ENCODE measurements at regions not wholly inside any gene's neighbourhood (a gene's known extent, or its start where the extent isn't known, plus 50 kb on each side); places are given as distances from the start of the nearest gene placed in this dataset.

DNA sequence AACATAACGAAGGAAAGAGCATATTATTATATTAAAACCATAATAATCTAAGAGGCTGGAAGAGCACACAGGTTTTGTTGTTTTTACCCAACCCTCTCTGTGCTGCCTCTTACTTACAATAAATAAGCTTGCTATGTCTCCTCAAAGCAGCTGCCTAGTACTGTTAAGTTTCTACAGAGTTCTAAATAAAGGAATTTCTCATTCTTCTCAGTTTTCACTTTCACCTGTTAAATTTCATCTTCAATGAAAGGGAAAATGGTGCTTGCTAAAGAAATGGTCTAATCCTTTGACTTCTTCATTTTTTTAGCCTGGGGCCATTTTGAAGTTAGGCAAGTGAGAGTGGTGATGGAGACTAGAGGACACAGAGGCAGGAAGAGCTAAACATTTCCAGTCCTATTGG is 396.1 kb downstream of the MAN2A1 start:
- DNase-seq, result no peak

DNA sequence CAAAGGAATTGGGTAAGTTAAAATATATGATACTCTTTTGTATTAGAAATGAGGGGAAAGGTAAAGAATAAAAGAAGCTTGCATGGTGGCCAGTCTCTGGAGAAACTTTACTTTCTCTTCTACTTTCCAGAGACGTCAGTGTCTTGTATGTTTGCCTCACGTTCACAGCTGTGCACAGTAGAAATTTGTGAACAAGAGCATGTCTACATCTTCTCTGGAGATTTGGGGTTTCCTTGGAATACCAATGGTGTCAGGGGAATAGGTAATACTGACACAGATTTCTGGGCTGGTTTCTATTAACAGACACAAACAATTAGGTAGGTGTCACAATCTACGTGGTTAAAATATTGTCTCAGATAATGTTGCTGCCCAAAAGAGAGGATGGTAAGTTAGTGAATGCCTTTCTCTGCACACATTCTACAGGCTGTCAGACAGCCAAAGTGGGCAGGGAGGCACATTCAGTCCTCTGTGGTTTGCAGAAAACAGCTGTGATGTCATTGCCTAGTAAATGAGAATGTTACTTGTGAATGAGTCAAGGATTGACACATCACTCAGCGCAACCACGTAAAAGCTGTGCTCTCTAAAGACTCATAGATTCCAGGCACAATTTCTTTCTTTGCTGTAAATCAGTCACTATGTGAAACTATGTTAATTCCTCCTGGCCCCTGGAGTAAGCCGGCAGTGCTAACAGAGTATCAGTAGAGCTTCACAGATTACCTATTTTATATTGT is 397.1 kb downstream of the MAN2A1 start:
- DNase-seq, result no peak

DNA sequence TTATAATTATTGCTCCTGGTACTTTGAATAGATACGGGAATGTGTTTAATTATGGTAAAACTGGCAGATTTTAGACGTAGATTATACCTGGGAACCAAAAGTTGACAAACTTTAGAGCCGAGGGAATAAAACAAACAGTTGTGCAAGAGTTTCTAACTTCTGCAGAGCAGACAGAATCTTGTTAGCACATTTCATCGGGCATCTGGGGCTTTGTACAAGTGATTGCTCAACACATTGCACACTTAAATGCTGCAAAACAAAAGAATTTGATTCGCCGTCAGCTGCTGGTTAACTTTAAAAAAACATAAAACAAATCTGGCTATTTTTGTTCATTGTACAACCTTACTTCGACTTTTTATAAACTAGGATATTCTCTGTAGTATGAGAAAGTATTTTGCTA is 398.1 kb downstream of the MAN2A1 start:
- DNase-seq, result no peak

DNA sequence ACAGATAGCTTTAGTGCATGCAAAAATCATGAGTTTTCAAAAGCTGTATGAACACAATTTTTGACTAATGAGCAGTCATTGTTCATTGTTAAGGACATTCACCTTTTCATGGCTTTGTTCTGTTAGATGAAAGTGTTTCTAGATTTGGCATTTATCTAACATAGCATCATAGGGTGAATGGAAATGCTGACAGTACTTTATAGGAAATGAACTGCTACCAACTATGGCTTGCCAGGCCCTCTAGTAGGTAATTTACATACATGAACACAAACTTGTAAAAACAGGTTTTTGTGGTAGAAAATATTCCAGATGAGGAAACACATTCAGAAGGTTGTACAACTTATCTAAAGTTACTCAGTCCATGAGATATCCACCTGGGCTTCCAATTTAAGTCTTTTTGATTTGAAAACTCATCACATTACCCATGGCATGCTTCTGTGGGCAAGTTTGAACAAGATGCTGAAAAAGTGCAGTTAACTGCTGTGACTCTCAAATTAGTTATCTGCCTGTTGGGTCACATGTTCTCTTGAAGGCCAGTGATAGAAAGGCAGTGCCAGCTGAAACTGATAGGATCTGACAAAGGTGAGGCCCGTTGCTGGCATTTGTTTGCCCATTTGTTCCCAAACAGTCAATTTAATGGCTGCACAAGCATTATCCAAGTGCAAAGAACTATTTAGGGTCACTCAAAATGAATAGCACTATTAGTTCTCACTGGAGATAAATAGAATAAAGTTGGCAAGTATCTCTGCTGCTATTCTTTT is 399.1 kb downstream of the MAN2A1 start:
- no peak for DNase-seq

DNA sequence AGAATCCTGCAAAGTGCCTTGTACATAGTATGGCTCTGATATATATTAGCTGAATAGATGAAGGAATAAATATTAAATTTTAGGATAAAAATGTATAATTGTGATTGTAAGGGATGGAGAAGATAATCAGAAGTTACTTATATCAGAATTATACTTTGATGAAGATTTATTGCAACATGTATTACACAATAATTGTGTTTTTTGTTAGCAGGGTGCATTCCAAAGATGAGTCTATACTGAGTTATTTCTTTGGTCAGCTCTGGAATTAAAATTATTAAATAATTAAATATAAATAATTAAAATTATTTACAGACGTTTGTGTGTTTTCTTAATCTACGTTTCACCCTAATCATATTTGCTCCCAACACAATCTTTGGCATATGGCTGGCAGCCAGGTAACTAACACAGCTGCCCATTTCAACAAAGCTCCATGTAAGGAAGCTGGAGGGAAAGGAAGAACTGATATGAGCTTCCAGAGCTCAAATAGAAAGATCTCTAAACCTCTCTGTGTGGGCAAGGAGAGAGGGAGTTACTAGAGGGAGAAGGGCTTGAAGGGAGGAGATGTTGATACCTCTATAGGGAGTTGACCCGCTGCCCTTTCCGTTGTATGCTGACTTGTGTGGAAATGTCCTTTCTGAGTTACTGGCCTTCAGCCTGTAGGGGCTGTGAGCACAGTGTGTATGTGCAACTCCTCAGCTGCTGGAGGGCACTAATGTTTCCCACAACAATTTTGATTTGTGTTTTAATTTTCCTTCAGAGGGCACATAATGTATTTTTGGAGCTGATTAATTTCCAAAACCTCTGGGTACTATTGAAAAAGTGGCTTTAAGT is 403.4 kb downstream of the MAN2A1 start:
- no peak for DNase-seq

DNA sequence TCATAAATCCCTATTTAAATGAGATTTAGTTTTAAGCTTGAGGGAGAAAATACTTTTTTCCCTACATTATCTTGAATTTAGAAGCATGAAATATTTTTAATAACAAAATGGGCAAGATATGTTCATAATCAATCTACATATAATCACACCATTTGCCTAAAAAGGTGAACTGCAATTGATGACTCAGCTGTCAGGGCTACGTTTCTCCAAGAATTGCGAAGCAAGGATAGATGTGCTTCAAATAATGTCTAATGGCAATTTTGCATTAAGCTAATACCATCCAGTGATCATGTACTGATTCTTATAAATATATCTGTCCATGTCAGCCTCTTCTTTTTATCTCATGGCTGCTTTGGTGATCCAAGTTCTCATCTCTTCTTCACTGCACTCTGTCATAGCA is 404.4 kb downstream of the MAN2A1 start:
- no peak for DNase-seq

DNA sequence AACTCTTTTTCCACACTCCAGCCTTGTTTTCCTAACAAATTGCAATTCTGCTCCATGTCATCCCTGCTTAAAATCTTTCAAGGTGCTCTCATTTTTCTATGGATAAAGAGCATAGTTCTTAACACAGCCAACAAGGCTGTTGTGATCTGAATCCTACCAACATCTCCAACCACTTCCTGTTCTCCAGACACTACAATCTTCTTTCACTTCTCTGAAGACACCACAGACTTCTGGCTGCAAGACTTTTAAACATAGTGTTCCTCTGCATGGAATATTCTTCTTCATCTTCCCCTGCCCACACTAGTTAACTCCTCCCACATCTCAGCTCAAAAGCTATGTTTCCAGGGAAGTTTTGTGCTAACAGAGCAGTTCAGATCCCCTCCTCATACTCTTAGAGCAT is 404.8 kb downstream of the MAN2A1 start:
- DNase-seq, result no peak

DNA sequence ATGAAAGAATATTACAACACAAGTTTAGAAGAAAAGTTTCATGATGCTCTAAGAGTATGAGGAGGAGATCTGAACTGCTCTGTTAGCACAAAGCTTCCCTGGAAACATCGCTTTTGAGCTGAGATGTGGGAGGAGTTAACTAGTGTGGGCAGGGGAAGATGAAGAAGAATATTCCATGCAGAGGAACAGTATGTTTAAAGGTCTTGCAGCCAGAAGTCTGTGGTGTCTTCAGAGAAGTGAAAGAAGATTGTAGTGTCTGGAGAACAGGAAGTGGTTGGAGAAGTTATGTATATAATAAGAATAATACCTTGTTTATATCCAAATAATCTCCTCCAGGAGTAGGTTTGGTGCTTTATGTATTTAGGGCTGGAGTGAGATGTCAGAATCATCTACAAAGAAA is 406.7 kb downstream of the MAN2A1 start:
- no peak for DNase-seq

DNA sequence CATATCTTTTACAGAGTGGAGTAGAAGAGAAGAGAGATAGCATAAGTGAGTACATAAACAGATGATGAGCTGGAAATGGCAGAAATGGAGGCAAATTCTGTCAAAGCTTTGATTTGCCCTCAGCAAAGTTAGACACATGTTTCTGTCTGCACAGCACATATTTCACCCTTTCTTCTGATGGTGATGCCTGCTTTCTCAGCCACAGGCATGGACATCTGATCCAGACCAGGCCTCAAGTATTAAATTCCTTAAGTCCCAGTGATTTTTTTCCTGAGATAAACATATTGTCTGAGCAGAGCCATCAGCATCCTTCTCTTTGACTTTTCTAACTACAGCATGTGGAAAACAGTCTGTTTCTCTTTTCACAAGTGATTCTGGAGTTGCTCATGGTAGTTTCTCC is 409.8 kb downstream of the MAN2A1 start:
- no peak for DNase-seq

DNA sequence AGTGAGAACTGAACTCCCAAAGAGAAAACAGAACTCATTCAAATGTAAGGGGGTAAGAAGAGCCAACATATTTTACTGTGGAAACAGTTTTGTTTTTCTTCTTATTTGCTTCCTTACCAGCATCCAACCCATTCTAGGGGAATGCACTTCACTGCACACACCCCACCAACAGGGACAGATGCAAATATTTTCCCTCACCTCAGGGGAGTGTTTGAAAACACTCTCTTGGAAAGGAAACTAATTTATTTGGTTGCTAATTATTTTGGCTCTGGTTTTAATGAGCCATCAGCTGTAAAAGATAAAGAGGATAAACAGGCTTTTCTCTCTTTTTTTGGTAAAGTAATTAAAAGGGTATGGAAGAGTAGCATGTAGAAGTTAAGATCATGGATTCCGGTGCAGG is 413.4 kb downstream of the MAN2A1 start:
- DNase-seq, result no peak

DNA sequence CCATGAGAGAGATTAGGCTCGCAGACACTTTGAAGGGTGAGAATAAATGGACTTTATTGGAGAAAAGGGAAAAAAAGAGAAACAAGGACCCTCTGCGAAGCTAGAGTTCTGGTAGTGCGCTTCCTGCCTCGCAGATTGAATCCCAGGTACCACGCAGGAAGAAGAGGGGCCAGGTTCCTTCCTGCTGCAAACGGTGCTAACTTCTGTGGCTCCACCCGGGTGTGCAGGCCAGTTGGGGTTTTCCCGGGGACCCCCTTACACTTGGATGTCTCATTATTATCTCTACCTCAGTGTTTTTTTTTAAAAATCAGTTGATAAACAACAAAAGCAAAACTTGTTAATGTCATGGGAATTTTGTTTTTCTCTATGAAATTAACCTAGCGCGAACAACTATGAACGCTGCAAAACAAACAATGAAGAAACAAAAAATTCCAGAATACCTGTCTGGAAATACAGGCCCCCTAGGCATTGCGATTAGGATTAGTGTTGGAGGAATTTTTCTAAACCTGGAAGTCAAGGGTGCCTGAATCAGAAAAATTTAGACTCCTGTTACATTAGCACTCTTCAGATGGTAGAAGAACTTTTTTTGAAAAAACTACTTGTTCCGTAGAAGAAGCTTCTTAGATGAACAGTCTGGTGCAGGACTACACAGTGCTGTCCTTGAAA is 414.5 kb downstream of the MAN2A1 start:
- no peak for DNase-seq

DNA sequence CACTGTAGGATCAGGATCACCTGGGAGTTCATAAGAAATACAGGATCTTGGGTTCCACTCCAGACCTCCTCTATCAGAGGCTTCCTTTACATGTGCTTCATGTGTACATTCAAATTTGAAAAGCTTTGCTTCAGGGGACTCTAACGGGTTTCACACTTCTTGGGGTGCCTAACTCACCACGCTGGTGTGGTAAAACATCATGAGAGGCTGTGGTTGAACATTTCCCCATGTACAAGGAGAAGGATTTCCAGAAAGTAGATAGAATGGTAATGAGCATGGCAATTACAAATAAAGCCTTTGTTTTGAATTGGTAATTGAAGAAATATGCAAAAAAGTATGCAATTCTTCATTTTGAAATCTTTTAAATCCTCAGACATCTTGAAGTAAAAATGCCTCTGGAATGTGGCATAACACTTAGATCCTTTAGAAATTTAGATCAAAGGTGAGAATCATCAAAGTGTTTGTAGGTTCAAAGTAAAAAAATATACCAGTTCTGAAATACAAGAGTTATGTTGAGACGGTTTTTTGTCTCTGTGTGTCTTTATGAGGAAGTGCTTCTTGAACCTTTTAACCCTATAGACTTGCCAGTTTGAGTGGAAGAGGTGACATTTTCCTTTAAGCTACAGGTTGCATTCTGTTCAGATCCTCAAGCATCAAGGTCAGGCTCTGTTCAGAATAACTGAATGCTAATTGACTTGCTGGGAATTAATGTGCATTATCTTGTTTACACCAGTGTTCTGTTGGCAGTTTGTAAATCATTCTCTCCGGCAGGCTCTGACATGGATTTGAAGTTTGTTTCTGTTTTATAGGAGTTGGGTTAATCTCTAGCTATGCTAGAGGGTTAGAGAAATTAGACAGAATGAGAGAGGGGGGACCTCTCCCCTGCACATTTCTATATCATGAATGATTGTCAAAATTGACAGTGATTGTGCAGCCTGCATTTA is 415.3 kb downstream of the MAN2A1 start:
- DNase-seq, result no peak

DNA sequence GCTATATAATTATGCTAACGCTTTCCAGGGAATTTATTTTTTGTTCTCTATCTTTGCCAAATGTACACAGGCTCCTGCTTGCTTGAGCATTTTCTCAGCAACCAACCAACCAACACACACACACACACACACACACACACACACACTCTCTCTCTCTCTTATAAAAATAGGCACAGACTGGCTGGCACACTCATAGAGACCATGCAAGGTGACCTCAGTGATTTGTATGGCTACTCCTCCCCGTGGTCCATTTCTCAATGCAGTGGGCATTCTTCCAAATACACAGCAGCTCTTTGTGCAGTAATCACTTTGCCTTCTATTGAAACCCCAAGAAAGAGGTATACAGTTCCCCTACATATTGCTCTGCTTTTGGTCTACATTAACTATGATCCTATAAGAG is 416.0 kb downstream of the MAN2A1 start:
- no peak for DNase-seq

DNA sequence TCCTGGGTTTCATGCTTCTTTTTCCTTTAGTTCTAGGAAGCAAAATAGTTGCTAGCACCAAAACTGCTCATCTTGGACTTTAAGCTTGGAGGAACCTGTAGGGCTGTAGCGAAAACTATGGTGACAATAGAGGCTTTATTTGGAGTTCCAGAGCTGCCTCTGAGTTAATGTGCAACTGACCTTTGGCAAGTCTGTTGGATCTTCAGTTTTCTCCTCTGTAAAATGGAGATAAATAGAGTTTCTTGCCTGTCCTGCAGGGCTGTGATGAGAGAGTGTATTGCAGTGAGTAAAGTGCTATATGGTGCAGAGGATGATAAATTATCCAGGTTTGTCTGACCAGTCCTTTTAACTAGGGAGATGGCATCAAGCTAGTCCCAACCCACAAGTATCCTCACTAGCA is 417.0 kb downstream of the MAN2A1 start:
- no peak for DNase-seq

DNA sequence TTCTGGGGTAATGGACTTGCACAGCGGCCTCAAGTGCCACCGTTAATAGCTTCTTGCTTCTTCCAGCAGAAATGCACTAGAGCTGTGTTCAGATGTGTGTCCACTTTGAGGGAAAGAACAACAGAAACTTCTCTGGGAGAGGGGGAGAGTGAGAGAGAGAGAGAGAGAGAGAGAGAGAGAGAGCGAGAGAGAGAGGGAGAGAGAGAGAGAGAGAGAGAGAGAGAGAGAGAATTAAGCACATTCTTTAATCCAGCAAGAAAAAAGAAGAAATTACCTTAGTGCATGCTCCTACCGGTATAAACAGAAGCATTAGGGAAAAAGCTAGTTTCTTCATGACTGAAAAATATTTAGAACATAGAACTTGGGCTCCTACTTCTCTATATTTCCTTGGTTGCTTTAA is 418.8 kb downstream of the MAN2A1 start:
- no peak for DNase-seq

DNA sequence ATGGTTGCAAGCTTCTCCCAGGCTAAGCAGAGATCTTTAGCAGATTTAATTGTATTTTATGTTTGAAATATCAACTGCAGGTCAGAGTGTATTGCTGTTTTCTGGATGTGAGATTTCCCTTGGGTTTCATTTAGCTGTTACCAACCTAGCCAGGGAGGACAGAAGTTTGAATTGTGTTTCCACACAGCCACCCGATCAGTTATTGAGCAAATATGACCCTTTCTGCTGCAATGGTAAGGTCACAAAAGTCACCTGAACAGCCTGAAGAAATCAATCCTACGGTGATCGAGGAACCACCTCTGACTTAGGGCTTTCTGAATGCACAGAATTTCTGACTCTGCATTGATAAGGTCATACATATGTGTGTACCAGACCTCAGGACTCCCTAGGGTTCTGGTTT is 419.9 kb downstream of the MAN2A1 start:
- DNase-seq, result no peak

DNA sequence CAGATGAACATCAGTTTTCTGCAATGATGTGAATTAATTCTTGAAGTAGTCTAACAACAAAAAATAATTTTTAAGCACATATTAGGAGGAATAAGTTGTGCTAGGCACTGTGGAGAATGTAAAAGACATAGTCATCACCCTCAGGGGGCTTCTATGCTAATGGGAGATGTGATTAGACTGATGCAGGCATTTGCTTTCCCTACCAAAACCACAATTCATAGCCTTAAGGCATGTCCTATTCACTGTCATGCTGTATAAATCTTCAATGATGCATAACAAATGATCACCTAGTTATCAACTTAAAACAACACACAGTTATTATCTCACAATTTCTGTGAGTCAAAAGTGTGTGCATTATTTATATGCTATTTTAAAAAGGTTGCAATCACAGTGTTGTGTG is 422.6 kb downstream of the MAN2A1 start:
- DNase-seq, result no peak

DNA sequence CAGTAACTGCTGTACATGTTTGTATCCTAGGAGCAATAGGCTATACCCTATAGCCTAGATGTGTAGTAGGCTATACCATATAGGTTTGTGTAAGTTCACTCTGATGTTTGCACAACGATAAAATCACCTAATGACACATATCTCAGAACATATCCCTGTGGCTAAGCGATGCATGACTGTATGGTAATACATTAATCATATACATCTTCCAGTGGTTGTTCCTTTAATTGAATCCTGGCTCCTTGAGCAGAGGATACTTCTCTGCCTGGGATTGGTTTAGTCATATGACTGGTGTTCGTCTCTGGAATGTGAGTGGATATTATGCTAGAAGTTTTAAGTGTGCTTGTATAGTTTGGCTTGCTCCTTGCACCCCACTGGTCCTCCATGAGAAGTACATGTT is 425.8 kb downstream of the MAN2A1 start:
- DNase-seq, result no peak

DNA sequence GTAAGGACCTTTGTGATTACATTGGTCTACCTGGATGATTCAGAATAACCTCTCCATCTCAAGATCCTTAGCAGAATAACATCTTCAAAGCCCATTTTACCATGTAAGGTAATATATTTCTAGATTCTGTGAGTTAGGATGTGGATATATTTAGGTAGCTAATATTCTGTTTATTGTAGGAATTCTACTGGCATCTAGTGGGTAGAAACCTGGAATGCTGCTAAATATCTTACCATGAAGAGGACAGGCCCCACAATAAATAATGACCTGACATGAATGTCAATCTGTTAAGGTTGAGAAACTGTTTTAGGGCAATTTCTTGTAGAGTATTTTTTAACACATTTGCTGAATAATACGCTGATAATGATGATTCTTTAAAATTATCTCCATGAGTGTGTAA is 426.8 kb downstream of the MAN2A1 start:
- DNase-seq, result no peak

DNA sequence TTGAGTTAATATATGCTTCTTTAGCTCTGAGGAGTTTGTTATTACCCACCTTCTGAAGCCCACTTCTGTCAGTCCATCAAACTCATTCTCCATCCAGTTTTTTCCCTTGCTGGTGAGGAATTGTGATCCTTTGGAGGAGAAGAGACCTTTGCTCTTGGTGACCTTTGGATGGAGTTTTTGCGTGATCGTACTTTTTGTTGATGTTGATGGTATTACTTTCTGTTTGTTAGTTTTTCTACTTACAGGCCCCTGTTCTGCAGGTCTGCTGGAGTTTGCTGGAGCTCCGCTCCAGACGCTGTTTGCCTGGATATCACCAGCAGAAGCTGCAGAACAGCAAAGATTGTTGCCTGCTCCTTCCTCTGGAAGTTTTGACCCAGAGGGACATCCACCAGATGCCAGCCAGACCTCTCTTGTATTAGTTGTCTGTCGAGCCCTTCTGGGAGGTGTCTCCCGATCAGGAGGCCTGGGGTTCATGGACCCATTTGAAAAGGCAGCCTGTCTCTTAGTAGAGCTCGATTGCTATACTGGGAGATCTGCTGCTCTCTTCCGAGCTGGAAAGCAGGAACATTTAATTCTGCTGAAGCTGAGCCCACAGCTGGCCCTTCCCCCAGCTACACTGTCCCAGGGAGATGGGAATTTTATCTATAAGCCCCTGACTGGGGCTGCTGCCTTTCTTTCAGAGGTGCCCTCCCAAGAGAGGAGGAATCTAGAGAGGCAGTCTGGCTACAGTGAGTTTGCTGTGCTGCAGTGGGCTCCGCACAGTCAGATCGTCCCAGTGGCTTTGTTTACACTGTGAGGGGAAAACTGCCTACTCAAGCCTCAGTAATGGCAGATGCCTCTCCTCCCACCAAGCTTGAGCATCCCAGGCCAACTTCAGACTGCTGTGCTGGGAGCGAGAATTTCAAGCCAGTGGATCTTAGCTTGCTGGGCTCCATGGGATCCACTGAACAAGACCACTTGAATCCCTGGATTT is 445.5 kb downstream of the MAN2A1 start:
- no peak for DNase-seq

DNA sequence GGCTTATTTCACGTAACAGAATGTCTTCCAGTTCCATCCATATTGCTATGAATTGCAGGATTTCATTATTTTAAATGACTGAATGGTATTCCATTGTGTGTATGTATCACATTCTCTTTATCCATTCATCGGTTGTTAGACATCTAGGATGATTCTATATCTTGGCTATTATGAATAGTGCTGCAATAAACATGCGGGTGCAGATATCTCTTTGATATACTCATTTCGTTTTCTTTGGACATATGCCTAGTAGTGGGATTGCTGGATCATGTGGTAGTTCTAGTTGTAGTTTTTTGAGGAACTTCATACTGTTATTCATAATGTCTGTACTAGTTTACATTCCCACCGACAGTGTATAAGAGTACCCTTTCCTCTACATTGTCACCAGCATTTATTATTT is 460.5 kb downstream of the MAN2A1 start:
- no peak for DNase-seq

Measured in NCI-H524 (cell line).